Mesothelial cell of epicardium (in vitro differentiated cells): ENCODE measurements at regions not wholly inside any gene's neighbourhood (a gene's known extent, or its start where the extent isn't known, plus 50 kb on each side); places are given as distances from the start of the nearest gene placed in this dataset.
A peak's percentile ranks its signal among the peaks of the same experiment; 100 is the strongest.

Experiments used
- DNase-seq, 2 experiments: peaks; one replicate each; pipeline ENCODE4 v3.0.0; 2021; ENCODE audit warnings: low spot score in 2 of 2; ENCODE audit not compliant: unreplicated experiment in 2 of 2
- H3K27ac Mint-ChIP-seq: 2 replicates; pipeline ENCODE4 v1.8.0; 2021; ENCODE audit warnings: mixed read lengths
- H3K27me3 Mint-ChIP-seq: 2 replicates; pipeline ENCODE4 v1.8.0; 2021; ENCODE audit warnings: low read depth, mixed read lengths
- H3K36me3 Mint-ChIP-seq: 2 replicates; pipeline ENCODE4 v1.8.0; 2021; ENCODE audit warnings: mixed read lengths
- H3K4me1 Mint-ChIP-seq: 2 replicates; pipeline ENCODE4 v1.8.0; 2021; ENCODE audit warnings: mixed read lengths
- H3K4me3 Mint-ChIP-seq: 2 replicates; pipeline ENCODE4 v1.8.0; 2021; ENCODE audit warnings: mild to moderate bottlenecking, moderate library complexity, mixed read lengths
- H3K9me3 Mint-ChIP-seq: 2 replicates; pipeline ENCODE4 v1.8.0; 2021; ENCODE audit warnings: mixed read lengths
- TF ChIP-seq, protein P1 (sequence below): fragments of 200-600 bp; sonication (generic); IDR thresholded peaks from one replicate; pipeline ENCODE4 v1.5.0; 2021; ENCODE audit warnings: antibody characterized with exemption; ENCODE audit not compliant: unreplicated experiment

DNA sequence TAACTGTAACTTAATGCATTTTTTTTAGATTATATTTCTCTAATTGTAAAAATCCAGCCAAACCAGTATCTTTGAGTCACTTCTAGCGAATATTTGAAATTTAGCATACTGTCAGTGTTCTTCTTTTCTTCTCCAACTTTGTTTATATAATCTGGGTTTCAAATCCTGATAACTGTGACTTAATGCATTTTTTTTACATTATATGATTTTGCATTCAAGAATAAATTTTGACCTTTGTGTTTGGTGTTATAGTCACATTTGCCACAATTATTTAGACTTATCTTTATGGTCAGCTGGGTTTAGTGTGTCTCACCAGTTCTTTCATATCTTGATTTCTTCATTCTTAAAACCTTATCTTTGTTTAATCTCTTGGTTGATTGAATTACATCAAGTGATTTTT lies 345.7 kb downstream of the SLC4A3 start:
- H3K4me3 Mint-ChIP-seq: no peak overlapping the region
- peaks cover 4% of the 10 kb centered on the region for H3K4me1 Mint-ChIP-seq
- H3K27me3 Mint-ChIP-seq: no peaks in the 10 kb centered on the region
- H3K36me3 Mint-ChIP-seq: no peaks in the 10 kb centered on the region
- TF ChIP-seq, protein P1, sequence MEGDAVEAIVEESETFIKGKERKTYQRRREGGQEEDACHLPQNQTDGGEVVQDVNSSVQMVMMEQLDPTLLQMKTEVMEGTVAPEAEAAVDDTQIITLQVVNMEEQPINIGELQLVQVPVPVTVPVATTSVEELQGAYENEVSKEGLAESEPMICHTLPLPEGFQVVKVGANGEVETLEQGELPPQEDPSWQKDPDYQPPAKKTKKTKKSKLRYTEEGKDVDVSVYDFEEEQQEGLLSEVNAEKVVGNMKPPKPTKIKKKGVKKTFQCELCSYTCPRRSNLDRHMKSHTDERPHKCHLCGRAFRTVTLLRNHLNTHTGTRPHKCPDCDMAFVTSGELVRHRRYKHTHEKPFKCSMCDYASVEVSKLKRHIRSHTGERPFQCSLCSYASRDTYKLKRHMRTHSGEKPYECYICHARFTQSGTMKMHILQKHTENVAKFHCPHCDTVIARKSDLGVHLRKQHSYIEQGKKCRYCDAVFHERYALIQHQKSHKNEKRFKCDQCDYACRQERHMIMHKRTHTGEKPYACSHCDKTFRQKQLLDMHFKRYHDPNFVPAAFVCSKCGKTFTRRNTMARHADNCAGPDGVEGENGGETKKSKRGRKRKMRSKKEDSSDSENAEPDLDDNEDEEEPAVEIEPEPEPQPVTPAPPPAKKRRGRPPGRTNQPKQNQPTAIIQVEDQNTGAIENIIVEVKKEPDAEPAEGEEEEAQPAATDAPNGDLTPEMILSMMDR: no peak
- peaks cover 12% of the 10 kb centered on the region for H3K9me3 Mint-ChIP-seq
- no peak for DNase-seq
- H3K27ac Mint-ChIP-seq: no peak overlapping the region

DNA sequence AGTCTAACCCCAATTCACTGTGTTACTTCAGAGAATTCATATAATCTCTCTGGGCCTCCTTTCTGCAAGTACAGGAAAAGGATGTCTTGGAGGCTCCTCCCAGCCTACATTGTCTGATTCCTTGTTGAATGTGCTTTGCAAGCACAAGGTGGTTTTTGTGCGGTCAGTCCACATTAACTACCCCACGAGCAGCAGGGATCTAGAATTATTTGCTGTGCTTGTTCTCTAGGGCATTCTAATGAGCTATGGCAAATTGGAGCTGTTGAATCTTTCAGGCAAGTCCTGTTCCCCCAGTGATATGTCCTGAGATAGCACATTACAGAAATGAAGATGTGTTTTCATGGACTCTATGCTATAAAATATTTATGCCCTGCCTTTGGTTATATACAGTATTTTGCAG lies 349.4 kb downstream of the SLC4A3 start:
- Mint-ChIP-seq H3K27ac (no peak overlapping the region), H3K9me3 (peaks cover 15% of the 10 kb centered on the region), H3K27me3 (no peaks in the 10 kb centered on the region), H3K4me1 (peaks cover 4% of the 10 kb centered on the region), H3K4me3 (no peak overlapping the region), H3K36me3 (no peaks in the 10 kb centered on the region)
- TF ChIP-seq, protein P1: no peak
- DNase-seq: no peak

DNA sequence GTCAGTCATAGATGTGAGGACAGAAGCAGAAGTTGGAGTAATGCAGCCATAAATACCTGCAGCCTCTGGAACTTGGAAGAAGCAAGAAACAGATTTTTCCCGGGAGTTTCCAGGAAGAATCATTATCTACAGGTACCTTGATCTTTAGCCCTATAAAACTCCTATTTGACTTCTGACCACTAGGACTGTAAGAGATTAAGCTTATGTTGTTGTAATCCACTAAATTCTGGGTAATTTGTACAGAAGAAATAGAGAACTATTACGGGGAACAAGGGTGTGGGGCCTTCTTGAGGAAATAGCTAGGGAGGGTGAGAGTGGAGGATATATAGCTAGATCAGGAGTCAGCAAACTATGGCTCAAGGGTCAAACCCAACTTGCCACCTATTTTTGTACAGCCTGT lies 353.2 kb downstream of the SLC4A3 start:
- DNase-seq: no peak
- Mint-ChIP-seq H3K9me3 (peaks cover 13% of the 10 kb centered on the region), H3K4me1 (no peaks in the 10 kb centered on the region), H3K27ac (no peak overlapping the region), H3K36me3 (no peaks in the 10 kb centered on the region), H3K27me3 (no peaks in the 10 kb centered on the region), H3K4me3 (no peak overlapping the region)
- TF ChIP-seq, protein P1: no peak

DNA sequence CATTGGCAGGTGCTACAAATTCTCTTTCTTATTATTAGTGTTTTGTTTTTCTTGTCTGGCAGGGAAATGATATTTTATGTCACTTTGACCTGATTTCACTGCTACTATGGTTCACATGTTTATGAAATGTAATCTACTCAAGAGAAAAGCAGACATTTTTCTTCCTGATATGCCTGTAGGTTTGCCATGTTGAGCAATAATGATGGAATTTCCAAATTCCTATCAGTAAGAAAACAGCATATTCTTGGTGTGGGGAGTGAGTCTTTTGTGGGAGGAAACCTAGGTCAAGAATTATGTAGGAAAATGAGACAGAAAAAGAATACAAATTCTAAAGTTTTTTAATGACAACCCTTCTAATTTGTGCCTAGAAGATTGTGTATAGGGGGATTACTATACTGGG lies 356.4 kb downstream of the SLC4A3 start:
- Mint-ChIP-seq H3K27me3 (no peaks in the 10 kb centered on the region), H3K9me3 (peaks cover 8% of the 10 kb centered on the region), H3K36me3 (no peaks in the 10 kb centered on the region), H3K4me3 (no peak overlapping the region), H3K4me1 (peaks cover under 1% of the 10 kb centered on the region), H3K27ac (peak overlapping the region; percentile 8)
- no peak for DNase-seq
- TF ChIP-seq, protein P1: no peak

DNA sequence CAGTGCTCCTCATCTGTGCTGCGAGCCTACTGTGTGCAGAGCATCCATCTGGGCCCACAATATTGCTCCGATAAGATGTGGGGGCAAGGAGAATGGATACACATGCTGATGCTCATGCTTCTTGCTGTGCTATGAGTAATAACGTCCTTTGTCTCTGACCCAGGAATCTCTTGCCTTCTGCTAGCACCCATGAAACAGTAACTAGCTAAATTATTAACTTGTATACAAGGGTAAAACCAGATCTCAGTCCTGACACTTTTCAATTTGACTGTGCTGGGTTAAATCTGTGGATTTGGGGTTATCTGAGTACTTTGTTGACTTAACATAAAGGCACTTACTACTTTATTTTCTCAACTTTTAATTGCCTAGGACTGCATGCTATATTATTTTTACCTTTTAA lies 357.6 kb downstream of the SLC4A3 start:
- peaks cover 11% of the 10 kb centered on the region for H3K4me1 Mint-ChIP-seq
- no peak overlapping the region for H3K4me3 Mint-ChIP-seq
- H3K36me3 Mint-ChIP-seq: no peaks in the 10 kb centered on the region
- H3K27ac Mint-ChIP-seq: no peak overlapping the region
- peaks cover 8% of the 10 kb centered on the region for H3K9me3 Mint-ChIP-seq
- no peak for DNase-seq
- H3K27me3 Mint-ChIP-seq: no peaks in the 10 kb centered on the region
- TF ChIP-seq, protein P1: no peak

DNA sequence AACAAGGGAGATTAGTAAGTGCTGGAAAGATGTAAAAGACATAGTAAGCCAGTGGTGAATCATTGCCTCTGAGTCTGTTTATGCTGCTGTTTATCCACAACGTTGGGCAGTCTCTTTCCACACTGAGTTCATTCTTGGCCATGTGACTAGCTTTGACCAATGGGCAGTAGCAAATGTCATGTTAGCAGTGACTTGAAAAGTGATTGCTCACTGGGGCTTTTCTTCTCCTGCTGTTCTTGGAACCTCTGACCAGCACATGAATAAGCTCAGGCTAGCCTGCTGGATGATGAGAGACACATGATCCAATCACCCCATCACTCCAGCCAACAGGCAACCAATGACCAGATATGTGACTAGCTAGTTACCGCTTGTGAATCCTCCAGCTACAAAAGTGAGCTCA lies 360.4 kb downstream of the SLC4A3 start:
- Mint-ChIP-seq H3K27me3 (no peaks in the 10 kb centered on the region), H3K4me3 (no peak overlapping the region), H3K4me1 (peaks cover 12% of the 10 kb centered on the region), H3K27ac (no peak overlapping the region), H3K36me3 (no peaks in the 10 kb centered on the region), H3K9me3 (peaks cover 6% of the 10 kb centered on the region)
- TF ChIP-seq, protein P1: no peak
- DNase-seq: no peak
